ENCODE measurements at regions not wholly inside any gene's neighbourhood (a gene's known extent, or its start where the extent isn't known, plus 50 kb on each side); places are given as distances from the start of the nearest gene placed in this dataset.

DNA sequence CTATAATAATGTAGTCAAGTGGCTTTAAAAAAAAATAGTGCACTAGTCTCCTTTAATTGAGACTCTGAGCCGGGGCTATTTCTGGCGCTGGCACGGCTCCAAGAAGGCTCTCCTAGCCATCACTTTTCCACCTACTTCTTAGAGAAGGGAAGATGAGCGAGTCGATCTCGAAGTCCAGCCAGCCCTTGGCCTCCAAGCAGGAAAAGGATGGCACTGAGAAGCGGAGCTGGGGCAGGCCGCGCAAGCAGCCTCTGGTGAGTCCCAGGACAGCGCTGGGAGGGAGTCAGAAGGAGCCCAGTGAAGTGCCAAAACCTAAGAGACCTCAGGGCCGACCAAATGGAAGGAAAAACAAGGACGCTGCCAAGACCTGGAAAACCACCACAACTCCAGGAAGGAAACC, 531.9 kb downstream of the MAGEB5 start:
- no peak overlapping the region for H3K27ac ChIP-seq (ENCODE audit: low read depth, low read length)
- no peaks in the 10 kb centered on the region for H4K20me1 ChIP-seq (ENCODE audit: control insufficient read depth, insufficient read depth, low read depth, low read length)
- no peak overlapping the region for H3K4me3 ChIP-seq (ENCODE audit: low read length)
- no peak overlapping the region for H3K4me2 ChIP-seq (ENCODE audit: low read length)
- TF ChIP-seq EZH2phosphoT487 (IDR thresholded peaks at IDR 0.05; ENCODE audit: borderline replicate concordance, low read length) = no peak
- TF ChIP-seq, protein P1, sequence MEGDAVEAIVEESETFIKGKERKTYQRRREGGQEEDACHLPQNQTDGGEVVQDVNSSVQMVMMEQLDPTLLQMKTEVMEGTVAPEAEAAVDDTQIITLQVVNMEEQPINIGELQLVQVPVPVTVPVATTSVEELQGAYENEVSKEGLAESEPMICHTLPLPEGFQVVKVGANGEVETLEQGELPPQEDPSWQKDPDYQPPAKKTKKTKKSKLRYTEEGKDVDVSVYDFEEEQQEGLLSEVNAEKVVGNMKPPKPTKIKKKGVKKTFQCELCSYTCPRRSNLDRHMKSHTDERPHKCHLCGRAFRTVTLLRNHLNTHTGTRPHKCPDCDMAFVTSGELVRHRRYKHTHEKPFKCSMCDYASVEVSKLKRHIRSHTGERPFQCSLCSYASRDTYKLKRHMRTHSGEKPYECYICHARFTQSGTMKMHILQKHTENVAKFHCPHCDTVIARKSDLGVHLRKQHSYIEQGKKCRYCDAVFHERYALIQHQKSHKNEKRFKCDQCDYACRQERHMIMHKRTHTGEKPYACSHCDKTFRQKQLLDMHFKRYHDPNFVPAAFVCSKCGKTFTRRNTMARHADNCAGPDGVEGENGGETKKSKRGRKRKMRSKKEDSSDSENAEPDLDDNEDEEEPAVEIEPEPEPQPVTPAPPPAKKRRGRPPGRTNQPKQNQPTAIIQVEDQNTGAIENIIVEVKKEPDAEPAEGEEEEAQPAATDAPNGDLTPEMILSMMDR (IDR thresholded peaks at IDR 0.05; ENCODE audit: low read depth, low read length, poor library complexity, severe bottlenecking) = no peak
- no peaks in the 10 kb centered on the region for H3K27me3 ChIP-seq (ENCODE audit: control insufficient read depth, low read length)
- H3K9me2 ChIP-seq (replicated peaks; ENCODE audit: control insufficient read depth, low read length) = no peaks in the 10 kb centered on the region
- no peaks in the 10 kb centered on the region for H3K4me1 ChIP-seq (ENCODE audit: control insufficient read depth, low read length)
- no peaks in the 10 kb centered on the region for H3K79me2 ChIP-seq (ENCODE audit: control insufficient read depth, low read length)
- no peaks in the 10 kb centered on the region for H3K9me3 ChIP-seq (ENCODE audit: control insufficient read depth, insufficient read depth, low read length)
- H3F3A ChIP-seq (ENCODE audit: control insufficient read depth, insufficient read depth) = no peaks in the 10 kb centered on the region
- no peaks in the 10 kb centered on the region for H3K36me3 ChIP-seq (ENCODE audit: control insufficient read depth, low read length)

DNA sequence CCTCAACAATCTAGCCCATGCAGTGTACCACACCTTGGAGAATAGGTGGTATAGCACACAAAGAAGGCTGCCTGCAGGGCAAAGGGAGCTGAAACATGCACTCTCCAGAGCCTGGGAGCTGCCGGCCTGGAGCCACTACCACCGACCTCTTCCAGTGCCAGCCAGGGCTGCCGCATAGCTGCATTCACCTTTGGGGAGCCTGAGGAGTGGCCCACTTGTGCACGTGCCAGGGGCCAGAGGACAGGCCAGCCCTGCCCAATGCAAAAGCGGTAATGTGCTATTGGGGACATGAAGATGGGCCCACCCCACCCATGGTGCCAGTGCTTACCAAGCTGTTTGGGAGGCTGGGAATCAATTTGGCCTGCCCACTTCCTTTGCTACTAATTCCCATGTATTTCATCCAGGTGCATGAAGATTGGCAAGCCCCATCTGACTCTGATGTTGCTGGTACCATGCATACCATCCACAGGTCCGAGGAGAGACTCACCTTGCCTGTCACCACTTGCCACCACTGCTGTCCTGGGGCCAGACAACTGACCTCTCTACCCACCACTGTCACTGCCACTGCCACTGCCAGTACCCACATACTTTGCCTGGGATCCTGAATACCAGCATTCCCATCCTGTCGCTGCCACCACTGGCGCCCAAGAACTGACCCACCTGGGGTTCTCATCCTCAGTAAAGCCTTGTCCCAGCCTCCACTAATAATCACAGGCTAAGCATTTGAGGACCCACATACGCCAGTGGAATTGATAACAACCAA, 506.9 kb downstream of the MAGEB5 start:
- H4K20me1 ChIP-seq (ENCODE audit: control insufficient read depth, insufficient read depth, low read depth, low read length) = no peaks in the 10 kb centered on the region
- H3K36me3 ChIP-seq (ENCODE audit: control insufficient read depth, low read length) = no peaks in the 10 kb centered on the region
- H3K4me2 ChIP-seq (ENCODE audit: low read length) = no peak overlapping the region
- no peaks in the 10 kb centered on the region for H3K79me2 ChIP-seq (ENCODE audit: control insufficient read depth, low read length)
- H3K4me3 ChIP-seq (ENCODE audit: low read length) = no peak overlapping the region
- H3F3A ChIP-seq (ENCODE audit: control insufficient read depth, insufficient read depth) = no peaks in the 10 kb centered on the region
- H3K9me3 ChIP-seq (ENCODE audit: control insufficient read depth, insufficient read depth, low read length) = no peaks in the 10 kb centered on the region
- H3K4me1 ChIP-seq (ENCODE audit: control insufficient read depth, low read length) = no peaks in the 10 kb centered on the region
- TF ChIP-seq, protein P1 (IDR thresholded peaks at IDR 0.05; ENCODE audit: low read depth, low read length, poor library complexity, severe bottlenecking) = no peak
- TF ChIP-seq EZH2phosphoT487 (IDR thresholded peaks at IDR 0.05; ENCODE audit: borderline replicate concordance, low read length) = no peak
- H3K27ac ChIP-seq (ENCODE audit: low read depth, low read length) = no peak overlapping the region
- no peaks in the 10 kb centered on the region for H3K27me3 ChIP-seq (ENCODE audit: control insufficient read depth, low read length)
- no peaks in the 10 kb centered on the region for H3K9me2 ChIP-seq (replicated peaks; ENCODE audit: control insufficient read depth, low read length)

DNA sequence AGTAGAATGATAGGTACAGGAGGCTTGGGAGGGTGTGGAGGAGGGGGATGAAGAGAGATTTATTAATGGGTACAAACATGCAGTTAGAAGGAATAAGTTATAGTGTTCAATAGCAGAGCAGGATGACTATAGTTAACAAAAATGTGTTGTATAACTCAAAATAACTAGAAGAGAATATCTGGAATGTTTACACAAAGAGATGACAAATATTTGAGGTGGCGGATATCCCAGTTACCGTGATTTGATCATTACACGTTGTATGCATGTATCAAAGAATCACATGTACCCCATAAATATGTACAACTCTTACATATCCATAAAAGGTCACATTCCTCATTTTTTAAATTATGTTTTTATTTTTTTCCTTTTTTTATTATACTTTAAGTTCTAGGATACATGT, 456.6 kb downstream of the MAGEB5 start:
- H3K4me3 ChIP-seq (ENCODE audit: low read length) = no peak overlapping the region
- no peak overlapping the region for H3K27ac ChIP-seq (ENCODE audit: low read depth, low read length)
- H3K9me3 ChIP-seq (ENCODE audit: control insufficient read depth, insufficient read depth, low read length) = no peaks in the 10 kb centered on the region
- no peaks in the 10 kb centered on the region for H3K79me2 ChIP-seq (ENCODE audit: control insufficient read depth, low read length)
- H3K4me1 ChIP-seq (ENCODE audit: control insufficient read depth, low read length) = no peaks in the 10 kb centered on the region
- TF ChIP-seq, protein P1 (IDR thresholded peaks at IDR 0.05; ENCODE audit: low read depth, low read length, poor library complexity, severe bottlenecking) = no peak
- no peak for TF ChIP-seq EZH2phosphoT487 (IDR thresholded peaks at IDR 0.05; ENCODE audit: borderline replicate concordance, low read length)
- H4K20me1 ChIP-seq (ENCODE audit: control insufficient read depth, insufficient read depth, low read depth, low read length) = no peaks in the 10 kb centered on the region
- H3K27me3 ChIP-seq (ENCODE audit: control insufficient read depth, low read length) = no peaks in the 10 kb centered on the region
- H3K4me2 ChIP-seq (ENCODE audit: low read length) = no peak overlapping the region
- no peaks in the 10 kb centered on the region for H3F3A ChIP-seq (ENCODE audit: control insufficient read depth, insufficient read depth)
- H3K36me3 ChIP-seq (ENCODE audit: control insufficient read depth, low read length) = no peaks in the 10 kb centered on the region
- H3K9me2 ChIP-seq (replicated peaks; ENCODE audit: control insufficient read depth, low read length) = no peaks in the 10 kb centered on the region
